ENCODE measurements at regions not wholly inside any gene's neighbourhood (a gene's known extent, or its start where the extent isn't known, plus 50 kb on each side); places are given as distances from the start of the nearest gene placed in this dataset.

- no peaks in the 10 kb centered on the region for H3K4me1 ChIP-seq
- no peak overlapping the region for H3K27ac ChIP-seq
- DNase-seq (no peak), FAIRE-seq (no peak), ATAC-seq (no peak)
- TF ChIP-seq CTCF (IDR thresholded peaks at IDR 0.05) = no peak
- no peaks in the 10 kb centered on the region for H3K36me3 ChIP-seq
- no peaks in the 10 kb centered on the region for H3K9me3 ChIP-seq
- WGBS, 2 donors = 69 to 71% methylated on average over 7 of the region's 7 CpGs
- intact Hi-C loops (cut with DNase I) = no loop called here
- no peaks in the 10 kb centered on the region for H3K27me3 ChIP-seq
- H3K4me3 ChIP-seq = no peak overlapping the region
Observed at GRCh38 chr6:135739288-135739687, 112.2 kb upstream of the PDE7B start.

- H3K27ac ChIP-seq = no peak overlapping the region
- TF ChIP-seq CTCF (IDR thresholded peaks at IDR 0.05) = no peak
- intact Hi-C loops (cut with DNase I) = no loop called here
- H3K36me3 ChIP-seq = no peaks in the 10 kb centered on the region
- ATAC-seq = no peak
- 36 to 37% methylated on average over 1 of the region's 1 CpG for WGBS, 2 donors
- H3K9me3 ChIP-seq = no peaks in the 10 kb centered on the region
- no peaks in the 10 kb centered on the region for H3K27me3 ChIP-seq
- no peak overlapping the region for H3K4me3 ChIP-seq
- H3K4me1 ChIP-seq = no peaks in the 10 kb centered on the region
- FAIRE-seq = no peak
- DNase-seq = no peak
Observed at GRCh38 chr6:135740580-135740979, 110.9 kb upstream of the PDE7B start.

- Histone ChIP-seq H3K4me3 (no peak overlapping the region), H3K9me3 (no peaks in the 10 kb centered on the region), H3K4me1 (no peaks in the 10 kb centered on the region), H3K27me3 (no peaks in the 10 kb centered on the region), H3K36me3 (no peaks in the 10 kb centered on the region), H3K27ac (no peak overlapping the region)
- ATAC-seq (no peak), FAIRE-seq (no peak), DNase-seq (no peak)
- TF ChIP-seq CTCF (IDR thresholded peaks at IDR 0.05) = no peak
- intact Hi-C loops (cut with DNase I) = no loop called here
- WGBS, 2 donors = 79 to 87% methylated on average over 5 of the region's 5 CpGs
Observed at GRCh38 chr6:135743476-135743875, 108.0 kb upstream of the PDE7B start.

GRCh38 chr6:135748189-135748588 lies 103.3 kb upstream of the PDE7B start:
- DNase-seq (no peak), ATAC-seq (no peak), FAIRE-seq (no peak)
- H3K27me3 ChIP-seq = no peaks in the 10 kb centered on the region
- intact Hi-C loops (cut with DNase I) = no loop called here
- H3K36me3 ChIP-seq = no peaks in the 10 kb centered on the region
- 77% methylated on average over 3 of the region's 3 CpGs for WGBS, 2 donors
- H3K27ac ChIP-seq = no peak overlapping the region
- H3K4me1 ChIP-seq = no peaks in the 10 kb centered on the region
- no peaks in the 10 kb centered on the region for H3K9me3 ChIP-seq
- no peak for TF ChIP-seq CTCF (IDR thresholded peaks at IDR 0.05)
- H3K4me3 ChIP-seq = no peak overlapping the region

- no peak overlapping the region for H3K4me3 ChIP-seq
- WGBS, 2 donors = 91 to 94% methylated on average over 1 of the region's 1 CpG
- DNase-seq (no peak), ATAC-seq (no peak), FAIRE-seq (no peak)
- no peak for TF ChIP-seq CTCF (IDR thresholded peaks at IDR 0.05)
- no peaks in the 10 kb centered on the region for H3K36me3 ChIP-seq
- H3K9me3 ChIP-seq = no peaks in the 10 kb centered on the region
- intact Hi-C loops (cut with DNase I) = no loop called here
- H3K27me3 ChIP-seq = no peaks in the 10 kb centered on the region
- no peaks in the 10 kb centered on the region for H3K4me1 ChIP-seq
- no peak overlapping the region for H3K27ac ChIP-seq
Observed at GRCh38 chr6:135750081-135750480, 101.4 kb upstream of the PDE7B start.
